Liver (tissue), 8 donors: ENCODE measurements at regions not wholly inside any gene's neighbourhood (a gene's known extent, or its start where the extent isn't known, plus 50 kb on each side); places are given as distances from the start of the nearest gene placed in this dataset.

Experiments
- DNase-seq: peaks from one replicate; pipeline ENCODE4 v3.0.0-alpha.2; 2017; ENCODE audit warnings: low spot score
- H3K27ac ChIP-seq, 2 donors: one replicate each; pipeline ENCODE4 v1.7.0; 2013; ENCODE audit warnings: inconsistent platforms in 2 of 2, low read length in 2 of 2, control low read depth in 1 of 2, low read depth in 1 of 2, mild to moderate bottlenecking in 1 of 2
- H3K27me3 ChIP-seq, 4 donors: one replicate each; pipeline versions ENCODE4 v1.6.1 to v1.7.0; 2013; ENCODE audit warnings: low read length in 3 of 4, inconsistent platforms in 1 of 4, mild to moderate bottlenecking in 1 of 4, moderate library complexity in 1 of 4; ENCODE audit not compliant: control insufficient read depth in 4 of 4, insufficient read depth in 4 of 4
- H3K36me3 ChIP-seq, 4 donors: one replicate each; pipeline versions ENCODE4 v1.6.1 to v1.7.0; 2013; ENCODE audit warnings: low read length in 3 of 4, mild to moderate bottlenecking in 3 of 4, low read depth in 1 of 4, moderate library complexity in 1 of 4; ENCODE audit not compliant: control insufficient read depth in 4 of 4, insufficient read depth in 3 of 4
- H3K4me1 ChIP-seq, 4 donors: one replicate each; pipeline versions ENCODE4 v1.6.1 to v1.7.0; 2013; ENCODE audit warnings: low read length in 3 of 4, mild to moderate bottlenecking in 3 of 4, moderate library complexity in 1 of 4; ENCODE audit not compliant: control insufficient read depth in 4 of 4, insufficient read depth in 4 of 4
- H3K4me3 ChIP-seq, 3 donors: one replicate each; pipeline versions ENCODE4 v1.6.1 to v1.7.0; 2013; ENCODE audit warnings: low read length in 3 of 3, control low read depth in 1 of 3, low read depth in 1 of 3, mild to moderate bottlenecking in 1 of 3
- H3K9ac ChIP-seq, 2 donors: one replicate each; pipeline ENCODE4 v1.7.0; 2013; ENCODE audit warnings: low read length in 2 of 2, mild to moderate bottlenecking in 2 of 2, moderate library complexity in 2 of 2, control low read depth in 1 of 2, low read depth in 1 of 2
- H3K9me3 ChIP-seq, 4 donors: one replicate each; pipeline versions ENCODE4 v1.6.1 to v1.7.0; 2013; ENCODE audit warnings: low read length in 3 of 4; ENCODE audit not compliant: control insufficient read depth in 4 of 4
- CTCF ChIP-seq: fragments of 150-350 bp; IDR thresholded peaks from 2 replicates; pipeline ENCODE4 v1.5.1; 2017; ENCODE audit warnings: improper control_type of control experiment, low read depth, low read length; ENCODE audit not compliant: missing input control
- EGR1 ChIP-seq, 2 donors: IDR thresholded peaks; 2 replicates each; pipeline ENCODE4 v1.6.1; 2016 to 2018; ENCODE audit warnings: antibody characterized with exemption in 2 of 2, low read depth in 2 of 2
- HNF4A ChIP-seq, 2 donors: conservative IDR thresholded peaks; 2 replicates each; pipeline ENCODE4 v1.6.1; 2016; ENCODE audit warnings: antibody characterized with exemption in 2 of 2, mild to moderate bottlenecking in 2 of 2
- JUND ChIP-seq, 2 donors: IDR thresholded peaks; 2 replicates each; pipeline ENCODE4 v1.6.1; 2016; ENCODE audit warnings: antibody characterized with exemption in 2 of 2
- NR2F2 ChIP-seq: IDR thresholded peaks from 2 replicates; pipeline ENCODE4 v1.6.1; 2016; ENCODE audit warnings: antibody characterized with exemption
- SP1 ChIP-seq: IDR thresholded peaks from 2 replicates; pipeline ENCODE4 v1.6.1; 2018; ENCODE audit warnings: antibody characterized with exemption, mild to moderate bottlenecking
- YY1 ChIP-seq: IDR thresholded peaks from 2 replicates; pipeline ENCODE4 v1.6.1; 2016; ENCODE audit warnings: antibody characterized with exemption, mild to moderate bottlenecking
- ZBTB33 ChIP-seq: IDR thresholded peaks from 2 replicates; pipeline ENCODE4 v1.6.1; 2016; ENCODE audit warnings: antibody characterized with exemption
- WGBS: extraction: QIAGEN DNeasy Blood & Tissue Kit; methylation state at CpG from one replicate; pipeline ENCODE4 v1.1.7; 2013; 5-methylcytosine and 5-hydroxymethylcytosine counted together
- donor health status: healthy.
- donor health status: healthy.
- donor health status: healthy.
- donor health status: healthy.
- donor health status: healthy.

- no peak for TF ChIP-seq CTCF
- TF ChIP-seq EGR1 (IDR thresholded peaks at IDR 0.05; ENCODE audit: low read depth in 2 of 2): no peak
- TF ChIP-seq HNF4A (conservative IDR thresholded peaks at IDR 0.05): no peak
- TF ChIP-seq SP1: no peak
- no peak for TF ChIP-seq JUND (IDR thresholded peaks at IDR 0.05)
These were observed 324.1 kb upstream of the RASGRP1 start (continued) for GRCh38 chr15:38888701-38889221.

- no peak for TF ChIP-seq YY1
- H3K9me3 ChIP-seq: no peaks in the 10 kb centered on the region
- no peaks in the 10 kb centered on the region for H3K27me3 ChIP-seq
- H3K36me3 ChIP-seq: no peaks in the 10 kb centered on the region
- no peak overlapping the region for H3K4me3 ChIP-seq
- 93% methylated on average over 3 of the region's 3 CpGs for WGBS
- no peaks in the 10 kb centered on the region for H3K4me1 ChIP-seq
- no peak overlapping the region for H3K27ac ChIP-seq
- DNase-seq: no peak
- no peak overlapping the region for H3K9ac ChIP-seq
These were observed 325.6 kb upstream of the RASGRP1 start for GRCh38 chr15:38890194-38890593.

GRCh38 chr15:38893925-38894242, 329.3 kb upstream of the RASGRP1 start:
- no peak overlapping the region for H3K9ac ChIP-seq

More at GRCh38 chr15:38893925-38894242, 329.3 kb upstream of the RASGRP1 start:
- no peaks in the 10 kb centered on the region for H3K4me1 ChIP-seq
- H3K27me3 ChIP-seq: no peaks in the 10 kb centered on the region
- no peak for DNase-seq
- no peak for TF ChIP-seq ZBTB33
- no peak for TF ChIP-seq NR2F2
- no peak for TF ChIP-seq CTCF
- no peaks in the 10 kb centered on the region for H3K36me3 ChIP-seq
- no peak overlapping the region for H3K27ac ChIP-seq
- no peaks in the 10 kb centered on the region for H3K9me3 ChIP-seq
- no peak overlapping the region for H3K4me3 ChIP-seq
